Keratinocyte (primary cell): ENCODE measurements at regions not wholly inside any gene's neighbourhood (a gene's known extent, or its start where the extent isn't known, plus 50 kb on each side); places are given as distances from the start of the nearest gene placed in this dataset.

ENCODE experiments used
- EZH2 ChIP-seq: IDR thresholded peaks from one replicate; pipeline ENCODE4 v1.6.1; 2012; ENCODE audit warnings: inconsistent platforms, mild to moderate bottlenecking, low read length, moderate library complexity
- TF ChIP-seq, protein P1 (sequence below), 3 experiments: IDR thresholded peaks in 1 of 3; conservative IDR thresholded peaks in 1 of 3; optimal IDR thresholded peaks in 1 of 3; 2 replicates in 2 of 3; 3 replicates in 1 of 3; pipeline versions ENCODE3 to v1.5.1; 2011; ENCODE audit warnings: low read length in 3 of 3, mild to moderate bottlenecking in 3 of 3, moderate library complexity in 2 of 3, control low read depth in 1 of 3, inconsistent platforms in 1 of 3; ENCODE audit not compliant: insufficient read depth in 2 of 3; ENCODE audit errors: extremely low read depth in 1 of 3

DNA sequence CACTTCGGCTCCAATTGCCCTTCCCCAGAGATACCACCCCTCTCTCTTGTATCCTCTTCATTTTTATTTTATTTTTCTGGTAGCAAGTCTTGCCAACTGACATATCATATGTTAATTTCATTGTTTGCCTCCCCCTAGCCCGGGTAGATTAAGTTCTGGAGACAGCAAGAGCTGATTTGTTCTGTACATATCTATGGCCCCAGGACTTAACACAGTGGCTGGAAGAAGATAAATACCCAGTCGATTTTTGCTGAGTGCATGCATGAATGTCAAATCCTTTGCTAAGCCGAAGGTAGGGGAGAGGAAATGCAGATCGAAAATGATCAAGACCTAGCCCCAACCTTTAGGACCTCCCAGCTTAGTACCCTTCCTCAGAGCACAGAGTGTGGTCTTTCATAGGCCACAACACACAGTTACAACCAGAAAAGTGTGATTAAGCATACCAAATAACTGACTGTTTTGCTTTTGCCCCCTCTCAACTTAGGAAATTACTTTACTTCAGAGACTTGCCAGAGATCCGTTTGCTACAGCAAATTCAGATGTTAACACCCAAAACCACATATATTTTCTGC, 58.7 kb upstream of the KLF3 start:
- TF ChIP-seq, protein P1, sequence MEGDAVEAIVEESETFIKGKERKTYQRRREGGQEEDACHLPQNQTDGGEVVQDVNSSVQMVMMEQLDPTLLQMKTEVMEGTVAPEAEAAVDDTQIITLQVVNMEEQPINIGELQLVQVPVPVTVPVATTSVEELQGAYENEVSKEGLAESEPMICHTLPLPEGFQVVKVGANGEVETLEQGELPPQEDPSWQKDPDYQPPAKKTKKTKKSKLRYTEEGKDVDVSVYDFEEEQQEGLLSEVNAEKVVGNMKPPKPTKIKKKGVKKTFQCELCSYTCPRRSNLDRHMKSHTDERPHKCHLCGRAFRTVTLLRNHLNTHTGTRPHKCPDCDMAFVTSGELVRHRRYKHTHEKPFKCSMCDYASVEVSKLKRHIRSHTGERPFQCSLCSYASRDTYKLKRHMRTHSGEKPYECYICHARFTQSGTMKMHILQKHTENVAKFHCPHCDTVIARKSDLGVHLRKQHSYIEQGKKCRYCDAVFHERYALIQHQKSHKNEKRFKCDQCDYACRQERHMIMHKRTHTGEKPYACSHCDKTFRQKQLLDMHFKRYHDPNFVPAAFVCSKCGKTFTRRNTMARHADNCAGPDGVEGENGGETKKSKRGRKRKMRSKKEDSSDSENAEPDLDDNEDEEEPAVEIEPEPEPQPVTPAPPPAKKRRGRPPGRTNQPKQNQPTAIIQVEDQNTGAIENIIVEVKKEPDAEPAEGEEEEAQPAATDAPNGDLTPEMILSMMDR (optimal IDR thresholded peaks at IDR 0.05 in 1 of 3, IDR thresholded peaks at IDR 0.05 in 1 of 3, conservative IDR thresholded peaks at IDR 0.05 in 1 of 3; ENCODE audit: extremely low read depth in 1 of 3, insufficient read depth in 2 of 3, low read length in 3 of 3) = no peak
- TF ChIP-seq EZH2 = no peak
